ENCODE measurements at regions not wholly inside any gene's neighbourhood (a gene's known extent, or its start where the extent isn't known, plus 50 kb on each side); places are given as distances from the start of the nearest gene placed in this dataset.

DNA sequence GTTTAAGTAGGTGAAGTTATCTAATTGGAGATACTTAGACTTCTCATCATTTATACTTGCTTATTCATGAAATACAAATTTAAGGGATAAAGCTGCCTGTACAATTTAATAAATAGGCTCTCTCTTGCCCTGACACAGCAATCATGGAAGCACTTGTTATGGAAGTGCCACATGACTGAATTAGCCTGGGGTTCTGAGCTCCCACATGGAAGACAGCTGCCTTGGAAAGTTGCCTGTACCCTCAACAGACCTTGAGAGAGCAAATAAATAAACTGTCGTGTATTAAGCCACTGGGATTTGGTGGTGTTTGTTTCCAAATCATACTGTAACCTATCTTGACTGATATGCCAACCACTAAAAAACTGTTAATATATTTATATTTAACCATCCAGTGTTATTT lies 87.0 kb upstream of the RSPO3 start:
- Histone ChIP-seq H2AFZ (ENCODE audit: low read length) (no peak overlapping the region), H3T11ph (ENCODE audit: low read length) (no peak overlapping the region), H2BK5ac (ENCODE audit: insufficient read length, low read length) (no peak overlapping the region), H3K27me3 (ENCODE audit: insufficient read depth, low read length) (no peaks in the 10 kb centered on the region), H3K79me2 (ENCODE audit: insufficient read depth, low read length) (no peaks in the 10 kb centered on the region), H3K56ac (ENCODE audit: insufficient read length, low read depth, low read length) (no peak overlapping the region), H3K9ac (ENCODE audit: extremely low read depth, insufficient read length, low read length) (no peak overlapping the region), H3K23me2 (ENCODE audit: insufficient read length, low read depth, low read length, poor library complexity, severe bottlenecking) (no peaks in the 10 kb centered on the region), H2BK120ac (ENCODE audit: low read depth, low read length, poor library complexity, severe bottlenecking) (no peak overlapping the region), H3K23ac (ENCODE audit: insufficient read length, low read depth, low read length) (no peak overlapping the region), H3K14ac (ENCODE audit: insufficient read depth, low read length) (no peak overlapping the region), H4K5ac (ENCODE audit: insufficient read length, low read depth, low read length) (no peak overlapping the region), H3K27ac (ENCODE audit: insufficient read length, low read depth, low read length) (no peak overlapping the region), H3K9me3 (ENCODE audit: control insufficient read depth, low read depth, low read length) (no peaks in the 10 kb centered on the region), H2BK12ac (ENCODE audit: insufficient read length, low read depth, low read length) (no peak overlapping the region), H4K91ac (ENCODE audit: insufficient read length, low read depth, low read length) (no peak overlapping the region), H3K18ac (ENCODE audit: insufficient read length, low read depth, low read length) (no peak overlapping the region), H3K79me1 (ENCODE audit: insufficient read depth, low read depth, low read length, poor library complexity, severe bottlenecking) (no peaks in the 10 kb centered on the region), H3K4me1 (ENCODE audit: insufficient read depth, low read length) (no peaks in the 10 kb centered on the region), H2BK20ac (ENCODE audit: low read depth, low read length, poor library complexity, severe bottlenecking) (no peak overlapping the region), H3K4me2 (ENCODE audit: insufficient read depth, insufficient read length, low read length) (no peak overlapping the region), H4K8ac (replicated peaks; ENCODE audit: insufficient read length, low read depth, low read length) (no peak overlapping the region), H2BK15ac (ENCODE audit: low read depth, low read length) (no peak overlapping the region), H3K4ac (ENCODE audit: low read depth, low read length) (no peak overlapping the region), H2AK5ac (ENCODE audit: insufficient read length, low read length) (no peak overlapping the region), H4K20me1 (ENCODE audit: control insufficient read depth, insufficient read depth, insufficient read length) (no peaks in the 10 kb centered on the region)
- no peak overlapping the region for H3K4me3 Mint-ChIP-seq
- no peaks in the 10 kb centered on the region for H3K4me1 Mint-ChIP-seq
- H3K27ac Mint-ChIP-seq: no peak overlapping the region
- no peaks in the 10 kb centered on the region for H3K36me3 Mint-ChIP-seq (ENCODE audit: insufficient read depth in 1 of 3, low read depth in 3 of 3)
- no CpG with 5 or more reads among the region's 1 CpG for WGBS (ENCODE audit: extremely low coverage, insufficient read length, low lambda C conversion rate)
- no peak for DNase-seq
- H3K9me3 Mint-ChIP-seq: no peaks in the 10 kb centered on the region
- TF ChIP-seq, protein P1, sequence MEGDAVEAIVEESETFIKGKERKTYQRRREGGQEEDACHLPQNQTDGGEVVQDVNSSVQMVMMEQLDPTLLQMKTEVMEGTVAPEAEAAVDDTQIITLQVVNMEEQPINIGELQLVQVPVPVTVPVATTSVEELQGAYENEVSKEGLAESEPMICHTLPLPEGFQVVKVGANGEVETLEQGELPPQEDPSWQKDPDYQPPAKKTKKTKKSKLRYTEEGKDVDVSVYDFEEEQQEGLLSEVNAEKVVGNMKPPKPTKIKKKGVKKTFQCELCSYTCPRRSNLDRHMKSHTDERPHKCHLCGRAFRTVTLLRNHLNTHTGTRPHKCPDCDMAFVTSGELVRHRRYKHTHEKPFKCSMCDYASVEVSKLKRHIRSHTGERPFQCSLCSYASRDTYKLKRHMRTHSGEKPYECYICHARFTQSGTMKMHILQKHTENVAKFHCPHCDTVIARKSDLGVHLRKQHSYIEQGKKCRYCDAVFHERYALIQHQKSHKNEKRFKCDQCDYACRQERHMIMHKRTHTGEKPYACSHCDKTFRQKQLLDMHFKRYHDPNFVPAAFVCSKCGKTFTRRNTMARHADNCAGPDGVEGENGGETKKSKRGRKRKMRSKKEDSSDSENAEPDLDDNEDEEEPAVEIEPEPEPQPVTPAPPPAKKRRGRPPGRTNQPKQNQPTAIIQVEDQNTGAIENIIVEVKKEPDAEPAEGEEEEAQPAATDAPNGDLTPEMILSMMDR (conservative IDR thresholded peaks at IDR 0.05): no peak
- no peaks in the 10 kb centered on the region for H3K27me3 Mint-ChIP-seq (ENCODE audit: low read depth)

Measured in H9 (cell line).